ENCODE measurements at regions not wholly inside any gene's neighbourhood (a gene's known extent, or its start where the extent isn't known, plus 50 kb on each side); places are given as distances from the start of the nearest gene placed in this dataset.

GRCh38 chr10:26952094-26952493 lies 91.3 kb upstream of the ABI1 start:
- 67 to 75% methylated on average over 1 to 3 of the region's 3 CpGs for WGBS, 2 donors (ENCODE audit: low coverage in 1 of 2)
- Histone ChIP-seq H3K27me3 (no peaks in the 10 kb centered on the region), H3K4me3 (no peak overlapping the region), H3K9me3 (no peaks in the 10 kb centered on the region), H3K36me3 (no peaks in the 10 kb centered on the region), H3K4me1 (no peaks in the 10 kb centered on the region), H3K27ac (no peak overlapping the region)
- in situ Hi-C loops (cut with MboI; ENCODE audit: low pct_ligation_motif_present in 1 of 4, low pct_unique_long_range_greater_than_20kb in 1 of 4, low sequenced_read_pairs in 3 of 4) (no loop called here), intact Hi-C loops (cut with DNase I; ENCODE audit: low total_unique reads) (no loop called here)
- no peak for DNase-seq
- no peak for TF ChIP-seq POLR2A (IDR thresholded peaks at IDR 0.05)
- TF ChIP-seq POLR2AphosphoS5 (IDR thresholded peaks at IDR 0.05): no peak
- no peak for TF ChIP-seq EP300 (IDR thresholded peaks at IDR 0.05; ENCODE audit: low read depth)
- TF ChIP-seq, protein P1, sequence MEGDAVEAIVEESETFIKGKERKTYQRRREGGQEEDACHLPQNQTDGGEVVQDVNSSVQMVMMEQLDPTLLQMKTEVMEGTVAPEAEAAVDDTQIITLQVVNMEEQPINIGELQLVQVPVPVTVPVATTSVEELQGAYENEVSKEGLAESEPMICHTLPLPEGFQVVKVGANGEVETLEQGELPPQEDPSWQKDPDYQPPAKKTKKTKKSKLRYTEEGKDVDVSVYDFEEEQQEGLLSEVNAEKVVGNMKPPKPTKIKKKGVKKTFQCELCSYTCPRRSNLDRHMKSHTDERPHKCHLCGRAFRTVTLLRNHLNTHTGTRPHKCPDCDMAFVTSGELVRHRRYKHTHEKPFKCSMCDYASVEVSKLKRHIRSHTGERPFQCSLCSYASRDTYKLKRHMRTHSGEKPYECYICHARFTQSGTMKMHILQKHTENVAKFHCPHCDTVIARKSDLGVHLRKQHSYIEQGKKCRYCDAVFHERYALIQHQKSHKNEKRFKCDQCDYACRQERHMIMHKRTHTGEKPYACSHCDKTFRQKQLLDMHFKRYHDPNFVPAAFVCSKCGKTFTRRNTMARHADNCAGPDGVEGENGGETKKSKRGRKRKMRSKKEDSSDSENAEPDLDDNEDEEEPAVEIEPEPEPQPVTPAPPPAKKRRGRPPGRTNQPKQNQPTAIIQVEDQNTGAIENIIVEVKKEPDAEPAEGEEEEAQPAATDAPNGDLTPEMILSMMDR (IDR thresholded peaks at IDR 0.05): no peak

- in situ Hi-C loops (cut with MboI; ENCODE audit: low pct_ligation_motif_present in 1 of 4, low pct_unique_long_range_greater_than_20kb in 1 of 4, low sequenced_read_pairs in 3 of 4): no loop called here
- no peak overlapping the region for H3K27ac ChIP-seq
- 62 to 100% methylated on average over 1 of the region's 1 CpG for WGBS, 2 donors (ENCODE audit: low coverage in 1 of 2)
Measured at GRCh38 chr10:26951650-26952049, 90.9 kb upstream of the ABI1 start.

DNA sequence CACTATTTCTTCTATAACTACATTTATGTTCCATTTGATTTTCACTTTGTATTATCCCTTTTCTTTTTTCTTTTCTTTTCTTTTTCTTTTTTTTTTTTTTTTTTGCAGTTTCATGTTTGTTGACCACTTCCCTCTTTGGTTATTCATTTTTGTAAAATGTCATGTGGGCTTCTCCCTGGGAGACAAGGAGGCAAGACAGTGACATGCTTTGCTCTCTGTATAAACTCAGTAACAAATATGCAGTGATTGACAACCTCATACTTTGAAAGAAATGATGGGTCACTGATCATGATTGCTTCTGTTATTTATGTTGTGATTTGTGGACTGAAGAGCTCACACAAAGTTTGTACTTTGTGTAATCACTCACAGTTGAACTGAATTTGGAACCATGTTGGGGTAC lies 90.2 kb upstream of the ABI1 start:
- intact Hi-C loops (cut with DNase I; ENCODE audit: low total_unique reads): no loop called here
- in situ Hi-C loops (cut with MboI; ENCODE audit: low pct_ligation_motif_present in 1 of 4, low pct_unique_long_range_greater_than_20kb in 1 of 4, low sequenced_read_pairs in 3 of 4): no loop called here
- DNase-seq: no peak
- Histone ChIP-seq H3K9me3 (no peaks in the 10 kb centered on the region), H3K27me3 (no peaks in the 10 kb centered on the region), H3K4me3 (no peak overlapping the region), H3K36me3 (no peaks in the 10 kb centered on the region), H3K4me1 (no peaks in the 10 kb centered on the region), H3K27ac (no peak overlapping the region)
- no peak for TF ChIP-seq POLR2A (IDR thresholded peaks at IDR 0.05)
- TF ChIP-seq POLR2AphosphoS5 (IDR thresholded peaks at IDR 0.05): no peak
- TF ChIP-seq EP300 (IDR thresholded peaks at IDR 0.05; ENCODE audit: low read depth): no peak
- TF ChIP-seq, protein P1 (IDR thresholded peaks at IDR 0.05): no peak

More at GRCh38 chr10:26951650-26952049, 90.9 kb upstream of the ABI1 start:
- no peaks in the 10 kb centered on the region for H3K36me3 ChIP-seq
- TF ChIP-seq, protein P1 (IDR thresholded peaks at IDR 0.05): no peak
- TF ChIP-seq POLR2AphosphoS5 (IDR thresholded peaks at IDR 0.05) (no peak), EP300 (IDR thresholded peaks at IDR 0.05; ENCODE audit: low read depth) (no peak), POLR2A (IDR thresholded peaks at IDR 0.05) (no peak)
- no peaks in the 10 kb centered on the region for H3K4me1 ChIP-seq
- intact Hi-C loops (cut with DNase I; ENCODE audit: low total_unique reads): no loop called here
- no peaks in the 10 kb centered on the region for H3K9me3 ChIP-seq
- no peaks in the 10 kb centered on the region for H3K27me3 ChIP-seq
- no peak for DNase-seq
- no peak overlapping the region for H3K4me3 ChIP-seq

GRCh38 chr10:26946102-26946811 lies 85.5 kb upstream of the ABI1 start:
- in situ Hi-C loops (cut with MboI; ENCODE audit: low pct_ligation_motif_present in 1 of 4, low pct_unique_long_range_greater_than_20kb in 1 of 4, low sequenced_read_pairs in 3 of 4): no loop called here

More at GRCh38 chr10:26946102-26946811, 85.5 kb upstream of the ABI1 start:
- DNase-seq: no peak
- Histone ChIP-seq H3K27me3 (no peaks in the 10 kb centered on the region), H3K4me1 (no peaks in the 10 kb centered on the region), H3K9me3 (no peaks in the 10 kb centered on the region), H3K27ac (no peak overlapping the region), H3K36me3 (no peaks in the 10 kb centered on the region), H3K4me3 (no peak overlapping the region)
- intact Hi-C loops (cut with DNase I; ENCODE audit: low total_unique reads): no loop called here
- WGBS, 2 donors (ENCODE audit: low coverage in 1 of 2): 48 to 88% methylated on average over 11 to 19 of the region's 29 CpGs
- TF ChIP-seq EP300 (IDR thresholded peaks at IDR 0.05; ENCODE audit: low read depth) (no peak), POLR2A (IDR thresholded peaks at IDR 0.05) (no peak), POLR2AphosphoS5 (IDR thresholded peaks at IDR 0.05) (no peak)
- TF ChIP-seq, protein P1 (IDR thresholded peaks at IDR 0.05): no peak

Measured in transverse colon (tissue), 4 donors.